GM10248 (cell line): ENCODE measurements at regions not wholly inside any gene's neighbourhood (a gene's known extent, or its start where the extent isn't known, plus 50 kb on each side); places are given as distances from the start of the nearest gene placed in this dataset.

Experiments
- CTCF ChIA-PET: fragments of 300-600 bp; sonication (Branson Sonifier 250); formaldehyde crosslinking; extraction: SDS; loops from one replicate; lab custom pipeline; 2021; ENCODE audit warnings: antibody characterized with exemption; lab: Yijun Ruan, JAX
- POLR2A ChIA-PET: fragments of 350-650 bp; sonication (Branson Sonifier 250); formaldehyde crosslinking; extraction: SDS; loops from one replicate; lab custom pipeline; 2020; ENCODE audit warnings: antibody characterized with exemption; lab: Yijun Ruan, JAX
- DNase-seq: peaks from one replicate; pipeline ENCODE4 v3.0.0; 2012; ENCODE audit errors: extremely low spot score
- CTCF ChIP-seq: IDR thresholded peaks from 2 replicates; pipeline ENCODE4 v1.5.1; 2012; ENCODE audit warnings: mild to moderate bottlenecking, low read depth; ENCODE audit errors: extremely low read depth, missing control alignments, control extremely low read depth

GRCh38 chr1:90417126-90417525 lies 300.0 kb downstream of the BARHL2 start:
- ChIA-PET POLR2A (no interaction called here), CTCF (no interaction called here)
- no peak for DNase-seq
- TF ChIP-seq CTCF, result no peak

- DNase-seq, result no peak
- no peak for TF ChIP-seq CTCF
- POLR2A ChIA-PET, result no interaction called here
- CTCF ChIA-PET, result no interaction called here
These were observed 302.9 kb downstream of the BARHL2 start for GRCh38 chr1:90414201-90414600.

GRCh38 chr1:90413519-90413918 lies 303.6 kb downstream of the BARHL2 start:
- no peak for DNase-seq
- ChIA-PET POLR2A (no interaction called here), CTCF (no interaction called here)
- no peak for TF ChIP-seq CTCF

GRCh38 chr1:90412563-90412962 lies 304.5 kb downstream of the BARHL2 start:
- CTCF ChIA-PET, result no interaction called here
- no peak for TF ChIP-seq CTCF

GRCh38 chr1:90411185-90411584 lies 305.9 kb downstream of the BARHL2 start:
- POLR2A ChIA-PET, result no interaction called here
- no peak for TF ChIP-seq CTCF

More at GRCh38 chr1:90412563-90412962, 304.5 kb downstream of the BARHL2 start:
- no peak for DNase-seq
- POLR2A ChIA-PET, result no interaction called here

GRCh38 chr1:90407737-90408136 lies 309.4 kb downstream of the BARHL2 start:
- no peak for TF ChIP-seq CTCF
- ChIA-PET CTCF (no interaction called here), POLR2A (no interaction called here)
- DNase-seq, result no peak

More at GRCh38 chr1:90411185-90411584, 305.9 kb downstream of the BARHL2 start:
- CTCF ChIA-PET, result no interaction called here
- DNase-seq, result no peak

- DNase-seq, result no peak
- POLR2A ChIA-PET, result no interaction called here
- CTCF ChIA-PET, result interaction anchor here (0.7 to 1.1 kb wide), 2 partner anchors 17 to 18 kb away, joined by 3 to 4 read pairs; no protein-coding TSS in a partner anchor
These were observed 311.4 kb downstream of the BARHL2 start for GRCh38 chr1:90405726-90406125.

More at GRCh38 chr1:90405726-90406125, 311.4 kb downstream of the BARHL2 start:
- TF ChIP-seq CTCF, result no peak
